B cell (primary cell): ENCODE measurements at regions not wholly inside any gene's neighbourhood (a gene's known extent, or its start where the extent isn't known, plus 50 kb on each side); places are given as distances from the start of the nearest gene placed in this dataset.

ENCODE experiments used
- ATAC-seq: fragments of 200-7000 bp; cut with Tn5 transposase; one replicate; pipeline ENCODE4 v1.10.0; 2021; ENCODE audit warnings: low read depth, mild to moderate bottlenecking, moderate number of reproducible peaks, moderate library complexity
- CTCF ChIA-PET: fragments of 350-600 bp; sonication (Branson Sonifier 250); formaldehyde crosslinking; loops from one replicate; lab custom pipeline; 2021; ENCODE audit warnings: antibody characterized with exemption, inconsistent platforms; lab: Charles Lee
- POLR2A ChIA-PET: fragments of 350-600 bp; sonication (Branson Sonifier 250); formaldehyde crosslinking; loops from one replicate; lab custom pipeline; 2021; ENCODE audit warnings: antibody characterized with exemption; lab: Charles Lee
- DNase-seq: peaks from one replicate; pipeline ENCODE4 v3.0.0; 2013
- H2AFZ ChIP-seq: 2 replicates; pipeline ENCODE4 v1.6.1; 2012; ENCODE audit warnings: mild to moderate bottlenecking, low read depth, low read length; ENCODE audit not compliant: insufficient read depth, poor library complexity, severe bottlenecking
- H3K27ac ChIP-seq, 2 donors: 1 replicate in 1 of 2; 2 replicates in 1 of 2; pipeline ENCODE4 v1.5.1; 2012 to 2013; ENCODE audit warnings: low read length in 2 of 2, mild to moderate bottlenecking in 2 of 2, moderate library complexity in 1 of 2
- H3K27me3 ChIP-seq, 4 experiments: fragments of 200-600 bp in 1 of 4; sonication (generic) in 1 of 4; replicated peaks in 1 of 4; 1 replicate in 2 of 4; 2 replicates in 2 of 4; pipeline versions ENCODE4 v1.6.1 to v1.7.0; 2013 to 2016; ENCODE audit warnings: low read length in 3 of 4, mild to moderate bottlenecking in 2 of 4, mixed read lengths in 1 of 4, moderate library complexity in 1 of 4; ENCODE audit not compliant: insufficient read depth in 4 of 4, control insufficient read depth in 3 of 4; ENCODE audit errors: control extremely low read depth in 1 of 4
- H3K36me3 ChIP-seq, 2 experiments: replicated peaks in 1 of 2; 1 replicate in 1 of 2; 2 replicates in 1 of 2; pipeline versions ENCODE4 v1.6.1 to v1.7.1; 2013; ENCODE audit warnings: low read length in 1 of 2; ENCODE audit not compliant: insufficient read depth in 2 of 2, control insufficient read depth in 1 of 2; ENCODE audit errors: control extremely low read depth in 1 of 2, extremely low read depth in 1 of 2
- H3K4me1 ChIP-seq, 2 donors: fragments of 200-600 bp in 1 of 2; sonication (generic) in 1 of 2; 1 replicate in 1 of 2; 2 replicates in 1 of 2; pipeline versions ENCODE4 v1.5.1 to v1.6.1; 2013 to 2017; ENCODE audit warnings: low read length in 2 of 2; ENCODE audit not compliant: control insufficient read depth in 2 of 2, insufficient read depth in 2 of 2
- H3K4me2 ChIP-seq: replicated peaks from 2 replicates; pipeline ENCODE3; 2012; ENCODE audit warnings: mild to moderate bottlenecking, low read depth, low read length; ENCODE audit not compliant: poor library complexity, severe bottlenecking
- H3K4me3 ChIP-seq, 5 experiments: fragments of 200-600 bp in 1 of 5; sonication (generic) in 1 of 5; 1 replicate in 3 of 5; 2 replicates in 2 of 5; pipeline versions ENCODE4 v1.5.1 to v1.7.0; 2011 to 2016; ENCODE audit warnings: low read length in 4 of 5, mild to moderate bottlenecking in 4 of 5, low read depth in 2 of 5, control low read depth in 1 of 5, moderate library complexity in 1 of 5; ENCODE audit not compliant: insufficient read depth in 1 of 5; ENCODE audit errors: control extremely low read depth in 1 of 5, extremely low read depth in 1 of 5
- H3K79me2 ChIP-seq: fragments of 200-600 bp; sonication (generic); one replicate; pipeline ENCODE4 v1.6.0; 2016; ENCODE audit warnings: low read length; ENCODE audit not compliant: control insufficient read depth, insufficient read depth
- H3K9ac ChIP-seq: fragments of 200-600 bp; sonication (generic); 2 replicates; pipeline ENCODE4 v1.6.1; 2017; ENCODE audit warnings: mild to moderate bottlenecking, low read length, moderate library complexity
- H3K9me3 ChIP-seq, 3 donors: one replicate each; pipeline versions ENCODE4 v1.6.1 to v1.7.1; 2013; ENCODE audit warnings: low read length in 2 of 3; ENCODE audit not compliant: control insufficient read depth in 2 of 3, insufficient read depth in 1 of 3; ENCODE audit errors: control extremely low read depth in 1 of 3
- H4K20me1 ChIP-seq: 2 replicates; pipeline ENCODE4 v1.6.0; 2012; ENCODE audit warnings: mild to moderate bottlenecking, low read length; ENCODE audit not compliant: insufficient read depth, control insufficient read depth, poor library complexity, severe bottlenecking
- H3K27ac Mint-ChIP-seq: one replicate; pipeline ENCODE4 v1.8.0; 2021; ENCODE audit warnings: mixed read lengths
- H3K27me3 Mint-ChIP-seq: one replicate; pipeline ENCODE4 v1.8.0; 2021; ENCODE audit warnings: mixed read lengths
- H3K4me1 Mint-ChIP-seq: one replicate; pipeline ENCODE4 v1.8.0; 2021; ENCODE audit warnings: mixed read lengths
- H3K4me3 Mint-ChIP-seq: one replicate; pipeline ENCODE4 v1.8.0; 2021; ENCODE audit warnings: mixed read lengths
- H3K9me3 Mint-ChIP-seq: one replicate; pipeline ENCODE4 v1.8.0; 2022; ENCODE audit warnings: mixed read lengths; ENCODE audit not compliant: insufficient read depth
- CTCF ChIP-seq: fragments of 200-600 bp; IDR thresholded peaks from one replicate; pipeline ENCODE4 v1.8.0; 2022; ENCODE audit warnings: antibody characterized with exemption, mild to moderate bottlenecking
- EZH2 ChIP-seq: IDR thresholded peaks from 2 replicates; pipeline ENCODE4 v1.6.1; 2012; ENCODE audit warnings: borderline replicate concordance, low read depth, mild to moderate bottlenecking, moderate library complexity, low read length; ENCODE audit not compliant: insufficient read depth, poor library complexity, severe bottlenecking
- WGBS: methylation state at CpG from one replicate; pipeline ENCODE4 v1.1.5; 2013; ENCODE audit warnings: missing lambda C conversion rate; ENCODE audit not compliant: insufficient coverage; 5-methylcytosine and 5-hydroxymethylcytosine counted together
- intact Hi-C: fragments of 100-400 bp; cut with micrococcal nuclease; formaldehyde crosslinking; loops from one replicate; pipeline ENCODE4 v1.10.0; 2022

- Histone ChIP-seq H3K79me2 (no peaks in the 10 kb centered on the region), H3K9ac (no peak overlapping the region), H4K20me1 (no peaks in the 10 kb centered on the region), H3K9me3 (no peaks in the 10 kb centered on the region), H3K27me3 (no peaks in the 10 kb centered on the region), H3K4me3 (no peak overlapping the region), H3K4me1 (no peaks in the 10 kb centered on the region), H3K27ac (no peak overlapping the region), H2AFZ (no peak overlapping the region), H3K36me3 (no peaks in the 10 kb centered on the region), H3K4me2 (no peak overlapping the region)
- ChIA-PET CTCF (interaction anchor here (1.1 to 1.6 kb wide), 2 partner anchors 295 to 309 kb away, joined by 4 read pairs; no protein-coding TSS in a partner anchor), POLR2A (no interaction called here)
- Mint-ChIP-seq H3K27ac (no peak overlapping the region), H3K4me1 (peaks cover 1% of the 10 kb centered on the region), H3K9me3 (no peaks in the 10 kb centered on the region), H3K27me3 (peaks cover 24% of the 10 kb centered on the region), H3K4me3 (no peak overlapping the region)
- intact Hi-C loops, result no loop called here
- ATAC-seq (no peak), DNase-seq (no peak)
- WGBS, result no CpG with 5 or more reads among the region's 2 CpGs
- TF ChIP-seq EZH2, result no peak
- TF ChIP-seq CTCF, result no peak
These were observed 83.4 kb upstream of the ABCD3 start for GRCh38 chr1:94334764-94335163.

GRCh38 chr1:94332952-94333351 is 85.2 kb upstream of the ABCD3 start:
- TF ChIP-seq EZH2 (no peak), CTCF (no peak)
- H3K9me3 ChIP-seq, result no peaks in the 10 kb centered on the region
- no peak overlapping the region for H3K9ac ChIP-seq
- H3K4me2 ChIP-seq, result no peak overlapping the region
- H3K4me3 ChIP-seq, result no peak overlapping the region
- no peak overlapping the region for H2AFZ ChIP-seq
- H3K27me3 ChIP-seq, result peaks cover 0 to 5% (median 2%) of the 10 kb centered on the region in 4 experiments
- no peak overlapping the region for H3K4me3 Mint-ChIP-seq
- no peaks in the 10 kb centered on the region for H3K4me1 ChIP-seq
- POLR2A ChIA-PET, result no interaction called here
- H4K20me1 ChIP-seq, result no peaks in the 10 kb centered on the region
- H3K4me1 Mint-ChIP-seq, result peaks cover 1% of the 10 kb centered on the region
- H3K27ac ChIP-seq, result no peak overlapping the region
- H3K9me3 Mint-ChIP-seq, result no peaks in the 10 kb centered on the region
- intact Hi-C loops, result no loop called here
- no peak overlapping the region for H3K27ac Mint-ChIP-seq
- WGBS, result 90% methylated on average over 4 of the region's 4 CpGs
- H3K79me2 ChIP-seq, result no peaks in the 10 kb centered on the region
- no peaks in the 10 kb centered on the region for H3K36me3 ChIP-seq
- no peak for DNase-seq
- ATAC-seq, result no peak
- CTCF ChIA-PET, result interaction anchor here (0.6 to 1.6 kb wide), 3 partner anchors 59 to 287 kb away, joined by 3 to 5 read pairs (median 3); no protein-coding TSS in a partner anchor
- H3K27me3 Mint-ChIP-seq, result peaks cover 27% of the 10 kb centered on the region
